Naive B cell (primary cell): ENCODE measurements at regions not wholly inside any gene's neighbourhood (a gene's known extent, or its start where the extent isn't known, plus 50 kb on each side); places are given as distances from the start of the nearest gene placed in this dataset.

Experiments
- ATAC-seq, 2 donors: fragments of 150-1000 bp; cut with Tn5 transposase; 2 replicates each; pipeline ENCODE4 v1.10.0; 2021; ENCODE audit warnings: low read depth in 2 of 2, mild to moderate bottlenecking in 2 of 2, moderate library complexity in 2 of 2
- DNase-seq: peaks from one replicate; pipeline ENCODE4 v3.0.0; 2022
- H3K27ac Mint-ChIP-seq, 6 donors: one replicate each; pipeline ENCODE4 v1.8.0; 2020 to 2022; ENCODE audit warnings: mild to moderate bottlenecking in 6 of 6, mixed read lengths in 6 of 6, moderate library complexity in 5 of 6, inconsistent platforms in 2 of 6
- H3K27me3 Mint-ChIP-seq, 3 donors: one replicate each; pipeline ENCODE4 v1.8.0; 2021 to 2022; ENCODE audit warnings: mixed read lengths in 3 of 3, mild to moderate bottlenecking in 1 of 3
- H3K36me3 Mint-ChIP-seq, 2 donors: one replicate each; pipeline ENCODE4 v1.8.0; 2020 to 2022; ENCODE audit warnings: mixed read lengths in 2 of 2, inconsistent platforms in 1 of 2, mild to moderate bottlenecking in 1 of 2
- H3K4me1 Mint-ChIP-seq, 3 donors: one replicate each; pipeline ENCODE4 v1.8.0; 2020 to 2022; ENCODE audit warnings: mixed read lengths in 3 of 3, inconsistent platforms in 1 of 3, mild to moderate bottlenecking in 1 of 3, moderate library complexity in 1 of 3
- H3K4me3 Mint-ChIP-seq, 8 donors: one replicate each; pipeline ENCODE4 v1.8.0; 2020 to 2022; ENCODE audit warnings: mild to moderate bottlenecking in 8 of 8, mixed read lengths in 8 of 8, moderate library complexity in 8 of 8, inconsistent platforms in 2 of 8
- H3K9me3 Mint-ChIP-seq, 7 donors: one replicate each; pipeline ENCODE4 v1.8.0; 2020 to 2022; ENCODE audit warnings: mixed read lengths in 7 of 7, mild to moderate bottlenecking in 5 of 7, inconsistent platforms in 2 of 7, moderate library complexity in 1 of 7

DNA sequence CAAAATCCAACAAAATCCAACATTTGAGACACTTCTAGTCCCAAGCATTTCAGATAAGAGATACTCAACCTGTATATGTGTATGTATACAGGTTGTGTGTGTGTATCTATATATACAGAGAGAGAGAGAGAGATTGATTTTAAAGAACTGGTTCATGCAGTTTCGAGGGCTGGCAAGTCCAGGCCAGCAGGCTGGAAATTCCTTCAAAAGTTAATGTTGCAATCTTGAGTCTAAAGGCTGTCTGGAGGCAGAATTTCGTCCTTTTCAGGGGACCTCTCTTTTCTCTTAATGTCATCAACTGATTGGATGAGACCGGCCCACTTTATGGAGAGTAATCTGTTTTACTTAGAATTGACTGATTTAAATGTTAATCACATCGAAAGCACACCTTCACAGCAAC lies 199.6 kb upstream of the IL12A start:
- Mint-ChIP-seq H3K36me3 (no peaks in the 10 kb centered on the region), H3K9me3 (no peaks in the 10 kb centered on the region), H3K4me3 (no peak overlapping the region), H3K27me3 (no peaks in the 10 kb centered on the region), H3K4me1 (no peaks in the 10 kb centered on the region), H3K27ac (no peak overlapping the region)
- no peak for ATAC-seq
- no peak for DNase-seq

GRCh38 chr3:159789742-159790635 lies 198.6 kb upstream of the IL12A start:
- DNase-seq (no peak), ATAC-seq (no peak)
- Mint-ChIP-seq H3K36me3 (no peaks in the 10 kb centered on the region), H3K27ac (no peak overlapping the region), H3K9me3 (no peaks in the 10 kb centered on the region), H3K4me1 (no peaks in the 10 kb centered on the region), H3K27me3 (no peaks in the 10 kb centered on the region), H3K4me3 (no peak overlapping the region)

- peak overlapping the region in 1 of 6 donors; percentile 68 for H3K27ac Mint-ChIP-seq
- DNase-seq (no peak), ATAC-seq (no peak)
- no peaks in the 10 kb centered on the region for H3K4me1 Mint-ChIP-seq
- H3K27me3 Mint-ChIP-seq = peaks cover 0 to 8% (median 0%) of the 10 kb centered on the region in 3 donors
- no peaks in the 10 kb centered on the region for H3K9me3 Mint-ChIP-seq
- no peaks in the 10 kb centered on the region for H3K36me3 Mint-ChIP-seq
- H3K4me3 Mint-ChIP-seq = no peak overlapping the region
Observed at GRCh38 chr3:159791336-159791735, 197.3 kb upstream of the IL12A start.

DNA sequence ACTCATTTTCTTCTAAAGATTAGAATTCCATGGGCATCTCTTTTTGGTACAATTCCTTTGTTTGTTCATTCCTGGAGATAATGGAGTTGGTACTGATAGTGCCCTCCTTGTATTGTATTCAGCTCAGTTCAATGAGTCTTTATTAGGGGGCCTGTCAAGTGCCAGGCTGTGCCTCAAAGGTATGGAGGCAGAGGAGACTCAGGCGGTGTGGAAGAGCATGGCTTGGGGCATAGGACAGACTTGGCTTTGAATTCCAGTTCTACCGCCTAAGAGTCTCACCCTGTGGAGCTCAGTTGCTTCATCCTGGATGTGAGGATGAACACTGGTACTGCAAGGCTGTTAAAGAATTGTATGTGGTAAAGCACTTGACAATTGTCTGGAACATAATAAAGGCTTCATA lies 196.6 kb upstream of the IL12A start:
- Mint-ChIP-seq H3K9me3 (no peaks in the 10 kb centered on the region), H3K4me1 (no peaks in the 10 kb centered on the region), H3K36me3 (no peaks in the 10 kb centered on the region), H3K4me3 (no peak overlapping the region), H3K27ac (no peak overlapping the region), H3K27me3 (peaks cover 0 to 8% (median 0%) of the 10 kb centered on the region in 3 donors)
- DNase-seq (no peak), ATAC-seq (no peak)

- ATAC-seq = no peak
- Mint-ChIP-seq H3K4me3 (no peak overlapping the region), H3K9me3 (no peaks in the 10 kb centered on the region), H3K27ac (no peak overlapping the region), H3K36me3 (no peaks in the 10 kb centered on the region), H3K27me3 (peaks cover 0 to 8% (median 0%) of the 10 kb centered on the region in 3 donors), H3K4me1 (no peaks in the 10 kb centered on the region)
- DNase-seq = no peak
Observed at GRCh38 chr3:159795042-159795441, 193.6 kb upstream of the IL12A start.

DNA sequence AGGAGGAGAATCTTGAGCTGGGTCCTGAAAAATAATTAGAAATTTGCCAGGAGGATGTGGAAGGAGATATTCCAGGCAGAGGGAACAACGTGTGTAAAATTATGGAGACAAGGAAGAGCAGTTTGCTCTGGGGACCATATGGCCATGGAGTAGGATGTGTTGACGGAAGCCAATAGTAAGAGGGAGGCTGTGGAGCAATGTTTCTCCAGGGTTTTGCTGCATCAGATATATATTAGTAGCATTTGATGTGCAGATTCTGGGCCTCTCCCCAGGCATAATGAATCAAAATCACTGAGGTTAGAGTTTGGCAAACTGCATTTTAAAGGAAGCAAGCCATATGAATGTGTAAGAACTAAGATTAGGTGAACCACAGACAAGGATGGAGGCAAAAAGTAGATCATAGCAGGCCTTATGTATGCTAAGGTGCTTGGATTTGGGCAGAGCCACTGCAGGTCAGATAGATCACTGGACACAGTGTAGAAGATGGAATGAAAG lies 192.9 kb upstream of the IL12A start:
- H3K27me3 Mint-ChIP-seq = peaks cover 0 to 8% (median 0%) of the 10 kb centered on the region in 3 donors
- no peaks in the 10 kb centered on the region for H3K36me3 Mint-ChIP-seq
- H3K4me1 Mint-ChIP-seq = no peaks in the 10 kb centered on the region
- H3K9me3 Mint-ChIP-seq = no peaks in the 10 kb centered on the region
- H3K4me3 Mint-ChIP-seq = no peak overlapping the region
- DNase-seq = no peak
- ATAC-seq = no peak
- H3K27ac Mint-ChIP-seq = no peak overlapping the region

DNA sequence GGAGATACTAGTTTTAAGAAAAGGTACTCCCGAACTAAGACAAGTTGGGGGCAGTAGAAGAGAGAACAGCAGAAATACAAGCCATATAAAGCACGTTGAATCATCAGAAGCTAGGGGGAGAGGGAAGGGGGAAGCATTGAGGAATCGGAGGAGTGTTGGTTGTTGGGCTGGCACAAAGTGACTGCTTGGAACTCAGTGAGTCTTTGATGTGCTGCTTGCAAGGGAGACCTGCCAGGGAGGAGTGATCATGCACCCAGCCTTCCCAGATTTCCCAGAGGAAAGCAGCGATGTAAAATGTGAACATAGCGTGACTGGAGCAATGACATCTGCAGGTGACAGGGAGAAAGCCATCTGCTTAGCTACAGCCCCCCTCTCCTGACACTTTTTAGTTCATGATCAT lies 192.4 kb upstream of the IL12A start:
- peaks cover 0 to 8% (median 0%) of the 10 kb centered on the region in 3 donors for H3K27me3 Mint-ChIP-seq

GRCh38 chr3:159796744-159797143 lies 191.9 kb upstream of the IL12A start:
- DNase-seq = no peak
- no peak overlapping the region for H3K4me3 Mint-ChIP-seq
- H3K27me3 Mint-ChIP-seq = peaks cover 0 to 8% (median 0%) of the 10 kb centered on the region in 3 donors
- H3K9me3 Mint-ChIP-seq = no peaks in the 10 kb centered on the region
- H3K36me3 Mint-ChIP-seq = no peaks in the 10 kb centered on the region
- no peak overlapping the region for H3K27ac Mint-ChIP-seq
- no peaks in the 10 kb centered on the region for H3K4me1 Mint-ChIP-seq
- ATAC-seq = no peak

More for the DNA sequence above, 192.4 kb upstream of the IL12A start:
- DNase-seq = no peak
- no peak for ATAC-seq
- Mint-ChIP-seq H3K4me3 (no peak overlapping the region), H3K27ac (no peak overlapping the region), H3K9me3 (no peaks in the 10 kb centered on the region), H3K4me1 (no peaks in the 10 kb centered on the region), H3K36me3 (no peaks in the 10 kb centered on the region)

GRCh38 chr3:159797771-159798170 lies 190.9 kb upstream of the IL12A start:
- H3K4me1 Mint-ChIP-seq = no peaks in the 10 kb centered on the region
- peaks cover 0 to 8% (median 0%) of the 10 kb centered on the region in 3 donors for H3K27me3 Mint-ChIP-seq
- H3K27ac Mint-ChIP-seq = no peak overlapping the region
- DNase-seq = no peak
- H3K4me3 Mint-ChIP-seq = no peak overlapping the region
- no peak for ATAC-seq
- no peaks in the 10 kb centered on the region for H3K9me3 Mint-ChIP-seq
- H3K36me3 Mint-ChIP-seq = no peaks in the 10 kb centered on the region

- Mint-ChIP-seq H3K36me3 (no peaks in the 10 kb centered on the region), H3K27me3 (peaks cover 0 to 8% (median 0%) of the 10 kb centered on the region in 3 donors)
Observed at GRCh38 chr3:159798951-159799350, 189.7 kb upstream of the IL12A start.

GRCh38 chr3:159800434-159801155 lies 188.0 kb upstream of the IL12A start:
- no peak for DNase-seq
- no peak for ATAC-seq
- no peaks in the 10 kb centered on the region for H3K4me1 Mint-ChIP-seq
- H3K9me3 Mint-ChIP-seq = no peaks in the 10 kb centered on the region
- H3K36me3 Mint-ChIP-seq = no peaks in the 10 kb centered on the region
- H3K4me3 Mint-ChIP-seq = no peak overlapping the region
- H3K27ac Mint-ChIP-seq = no peak overlapping the region
- H3K27me3 Mint-ChIP-seq = peaks cover 0 to 7% (median 0%) of the 10 kb centered on the region in 3 donors

More at GRCh38 chr3:159798951-159799350, 189.7 kb upstream of the IL12A start:
- H3K27ac Mint-ChIP-seq = no peak overlapping the region
- no peak overlapping the region for H3K4me3 Mint-ChIP-seq
- no peaks in the 10 kb centered on the region for H3K9me3 Mint-ChIP-seq
- no peak for DNase-seq
- H3K4me1 Mint-ChIP-seq = no peaks in the 10 kb centered on the region
- no peak for ATAC-seq

- Mint-ChIP-seq H3K9me3 (no peaks in the 10 kb centered on the region), H3K27ac (no peak overlapping the region), H3K4me3 (no peak overlapping the region), H3K36me3 (no peaks in the 10 kb centered on the region), H3K4me1 (no peaks in the 10 kb centered on the region), H3K27me3 (no peaks in the 10 kb centered on the region)
- no peak for DNase-seq
- no peak for ATAC-seq
Observed at GRCh38 chr3:159802864-159803263, 185.8 kb upstream of the IL12A start.

- Mint-ChIP-seq H3K27me3 (no peaks in the 10 kb centered on the region), H3K9me3 (no peaks in the 10 kb centered on the region), H3K4me3 (no peak overlapping the region), H3K4me1 (no peaks in the 10 kb centered on the region), H3K27ac (no peak overlapping the region), H3K36me3 (no peaks in the 10 kb centered on the region)
- DNase-seq = no peak
- no peak for ATAC-seq
Observed at GRCh38 chr3:159803459-159803858, 185.2 kb upstream of the IL12A start.
